GM18507 (cell line): ENCODE measurements at regions not wholly inside any gene's neighbourhood (a gene's known extent, or its start where the extent isn't known, plus 50 kb on each side); places are given as distances from the start of the nearest gene placed in this dataset.
"Not testable (repeated sequence)": the region's sequence is repeated elsewhere in the genome, so short reads cannot be mapped to it uniquely, and the experiment has no call there.

Experiments
- DNase-seq: peaks from one replicate; pipeline ENCODE4 v3.0.0; 2011; ENCODE audit warnings: low read depth; ENCODE audit not compliant: insufficient read length; ENCODE audit errors: extremely low spot score
- FAIRE-seq: peaks from 2 replicates; lab custom pipeline; 2011; peaks lifted over from hg19 to GRCh38; lab: Jason Lieb, UNC

GRCh38 chr6:122151763-122152162, 247.7 kb upstream of the HSF2 start:
- DNase-seq (no peak), FAIRE-seq (no peak)

- no peak for DNase-seq
- FAIRE-seq = no peak
Observed at GRCh38 chr6:122153557-122153956, 245.9 kb upstream of the HSF2 start.

GRCh38 chr6:122154155-122154554, 245.3 kb upstream of the HSF2 start:
- no peak for DNase-seq
- no peak for FAIRE-seq

- DNase-seq (no peak), FAIRE-seq (no peak)
Observed at GRCh38 chr6:122154912-122155575, 244.4 kb upstream of the HSF2 start.

GRCh38 chr6:122161136-122161535, 238.3 kb upstream of the HSF2 start:
- no peak for FAIRE-seq
- no peak for DNase-seq

- DNase-seq (no peak), FAIRE-seq (no peak)
Observed at GRCh38 chr6:122165014-122165413, 234.4 kb upstream of the HSF2 start.

- DNase-seq (no peak), FAIRE-seq (no peak)
Observed at GRCh38 chr6:122170274-122170673, 229.2 kb upstream of the HSF2 start.

- FAIRE-seq = no peak
- no peak for DNase-seq
Observed at GRCh38 chr6:122178988-122179387, 220.5 kb upstream of the HSF2 start.

- DNase-seq = no peak
- FAIRE-seq = no peak
Observed at GRCh38 chr6:122180132-122180531, 219.3 kb upstream of the HSF2 start.

GRCh38 chr6:122182061-122182460, 217.4 kb upstream of the HSF2 start:
- no peak for DNase-seq
- FAIRE-seq = no peak

- no peak for DNase-seq
Observed at GRCh38 chr6:122184401-122184827, 215.0 kb upstream of the HSF2 start.

GRCh38 chr6:122185458-122185857, 214.0 kb upstream of the HSF2 start:
- not testable (repeated sequence) for DNase-seq, FAIRE-seq

More at GRCh38 chr6:122184401-122184827, 215.0 kb upstream of the HSF2 start:
- FAIRE-seq = no peak

- DNase-seq = no peak
- FAIRE-seq = no peak
Observed at GRCh38 chr6:122187186-122187585, 212.3 kb upstream of the HSF2 start.

GRCh38 chr6:122198922-122199321, 200.5 kb upstream of the HSF2 start:
- DNase-seq (no peak), FAIRE-seq (no peak)

GRCh38 chr6:122200440-122200839, 199.0 kb upstream of the HSF2 start:
- no peak for DNase-seq
- no peak for FAIRE-seq

GRCh38 chr6:122202576-122203137, 196.8 kb upstream of the HSF2 start:
- FAIRE-seq = no peak

GRCh38 chr6:122207061-122207460, 192.4 kb upstream of the HSF2 start:
- DNase-seq (no peak), FAIRE-seq (no peak)

More at GRCh38 chr6:122202576-122203137, 196.8 kb upstream of the HSF2 start:
- DNase-seq = no peak

- DNase-seq (no peak), FAIRE-seq (no peak)
Observed at GRCh38 chr6:122207794-122208193, 191.7 kb upstream of the HSF2 start.

- FAIRE-seq = no peak
- DNase-seq = no peak
Observed at GRCh38 chr6:122214605-122215318, 184.7 kb upstream of the HSF2 start.

- no peak for DNase-seq
- FAIRE-seq = no peak
Observed at GRCh38 chr6:122220254-122220653, 179.2 kb upstream of the HSF2 start.

GRCh38 chr6:122222761-122223160, 176.7 kb upstream of the HSF2 start:
- no peak for DNase-seq
- FAIRE-seq = no peak
